ENCODE measurements at regions not wholly inside any gene's neighbourhood (a gene's known extent, or its start where the extent isn't known, plus 50 kb on each side); places are given as distances from the start of the nearest gene placed in this dataset.

DNA sequence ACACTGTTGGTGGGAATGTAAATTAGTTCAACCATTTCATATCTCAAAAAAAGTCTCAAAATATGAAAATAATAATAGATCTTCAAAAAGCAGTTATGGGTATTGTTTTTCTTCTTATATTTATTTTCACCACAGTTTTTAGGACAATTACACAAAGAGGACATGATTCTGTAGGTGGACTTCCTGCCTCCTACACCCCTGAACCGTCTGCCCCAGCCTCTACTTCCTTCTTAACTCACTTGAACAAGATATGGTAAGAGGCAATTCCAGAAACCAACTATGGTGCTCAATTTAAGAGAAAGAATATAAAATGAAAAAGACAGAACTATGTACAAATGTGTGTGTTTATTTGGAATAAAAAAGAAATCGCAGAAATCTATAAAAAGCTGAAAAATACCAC is 74.1 kb upstream of the MON1B start:
- FAIRE-seq (no peak), DNase-seq (ENCODE audit: insufficient read length, low spot score) (no peak)

DNA sequence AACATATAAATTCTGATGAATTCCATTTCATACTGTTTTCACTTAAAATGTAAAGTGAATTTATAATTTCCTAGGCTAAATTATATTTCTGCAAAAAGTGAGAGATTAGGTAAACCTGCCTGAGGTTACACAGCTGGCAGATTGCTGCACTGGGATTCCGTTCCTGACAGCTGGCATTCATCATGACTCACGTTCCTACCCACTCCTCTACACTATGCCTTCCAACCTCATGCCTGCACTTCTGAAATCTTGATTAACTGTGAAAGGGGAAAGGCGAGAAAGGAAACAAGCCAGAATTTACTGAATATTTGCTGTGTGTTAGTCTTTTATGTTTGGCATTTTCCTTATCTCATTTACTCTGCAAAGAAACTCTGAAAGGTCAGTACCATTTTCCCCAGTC is 73.3 kb upstream of the MON1B start:
- DNase-seq (ENCODE audit: insufficient read length, low spot score) (no peak), FAIRE-seq (no peak)

DNA sequence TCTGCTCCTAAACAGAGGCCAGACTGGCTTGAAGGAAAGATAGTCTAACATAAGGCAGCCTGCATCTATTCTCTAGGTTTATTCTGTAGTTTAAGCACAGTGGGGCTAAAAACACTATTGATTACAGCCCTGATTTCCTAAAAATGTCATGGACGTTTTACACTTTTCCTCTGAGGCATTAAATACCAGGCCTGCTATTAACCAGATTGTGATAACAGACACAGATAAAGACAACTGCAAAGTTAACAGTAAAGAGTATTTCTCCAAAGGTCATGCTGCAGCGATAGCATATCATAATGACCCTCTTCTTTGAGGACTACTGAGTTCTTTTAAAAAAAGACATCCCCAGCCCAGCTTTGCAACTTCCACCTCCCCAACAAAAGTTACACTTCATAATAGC is 59.6 kb upstream of the MON1B start:
- no peak for DNase-seq (ENCODE audit: insufficient read length, low spot score)
- no peak for FAIRE-seq

DNA sequence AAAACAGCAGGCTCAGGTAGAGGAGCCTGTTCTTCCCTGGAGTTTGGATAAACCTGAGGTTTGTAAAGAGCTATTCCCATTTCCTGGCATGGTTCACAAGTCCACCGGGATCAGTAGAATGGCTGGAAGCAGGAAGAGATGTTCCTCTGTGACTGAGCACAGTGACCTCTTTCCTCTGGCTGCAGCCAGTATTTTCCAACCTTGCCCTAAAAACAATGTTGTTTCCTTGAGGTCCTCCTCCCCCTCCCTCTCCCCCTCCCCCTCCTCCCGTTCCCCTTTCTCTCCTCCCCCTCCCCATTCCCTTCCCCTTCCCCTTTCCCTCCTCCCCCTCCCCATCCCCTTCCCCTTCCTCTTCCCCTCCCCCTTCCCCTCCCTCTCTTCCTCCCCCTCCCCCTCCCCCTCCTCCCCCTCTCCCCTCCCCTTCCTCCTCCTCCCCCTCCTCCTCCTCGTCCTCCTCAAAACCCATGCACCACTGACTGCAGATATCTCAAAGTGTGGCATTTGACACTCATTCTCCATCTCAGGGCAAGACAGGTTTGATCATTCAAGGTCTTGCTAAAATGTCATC is 58.9 kb upstream of the MON1B start:
- no peak for FAIRE-seq
- DNase-seq (ENCODE audit: insufficient read length, low spot score): no peak

DNA sequence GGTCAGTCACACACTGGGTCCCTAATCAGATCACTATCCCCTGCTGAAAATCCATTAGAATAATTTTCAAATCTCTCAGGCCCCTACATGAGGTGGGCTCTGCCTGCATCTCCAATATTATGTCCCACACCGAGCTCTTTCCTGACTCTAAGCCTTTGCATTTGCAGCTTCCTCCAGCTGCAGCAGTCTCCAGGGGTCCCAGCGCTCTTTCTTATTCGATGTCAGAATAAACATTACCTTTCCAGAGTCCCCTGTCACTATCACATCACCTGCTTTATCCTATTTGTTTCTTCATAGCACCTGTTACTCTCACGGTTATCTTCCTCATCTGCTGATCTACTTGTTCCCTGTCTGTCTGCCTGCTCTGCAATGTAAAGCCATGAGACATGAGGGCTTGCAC is 57.3 kb upstream of the MON1B start:
- DNase-seq (ENCODE audit: insufficient read length, low spot score) (no peak), FAIRE-seq (no peak)

DNA sequence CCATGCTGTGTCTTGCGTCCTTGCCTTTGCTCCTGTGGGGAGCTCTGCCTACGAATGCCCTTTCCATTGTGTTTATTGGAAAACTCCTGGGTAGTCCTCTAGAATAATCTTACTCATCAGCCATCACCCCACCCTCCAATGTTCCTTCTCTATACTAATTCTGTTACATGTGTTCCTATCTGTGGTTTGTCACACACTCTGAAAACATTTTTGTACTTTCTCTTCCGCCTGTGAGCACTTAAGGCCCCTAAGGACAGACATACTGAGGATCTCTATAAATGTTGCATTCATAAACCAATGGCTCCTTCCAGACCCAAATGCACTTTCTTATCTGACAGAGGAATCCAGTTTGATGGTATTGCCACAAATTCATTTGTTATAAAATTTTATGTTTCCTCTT is 53.9 kb upstream of the MON1B start:
- FAIRE-seq: no peak
- no peak for DNase-seq (ENCODE audit: insufficient read length, low spot score)
